Keratinocyte (primary cell): ENCODE measurements at regions not wholly inside any gene's neighbourhood (a gene's known extent, or its start where the extent isn't known, plus 50 kb on each side); places are given as distances from the start of the nearest gene placed in this dataset.

Experiments used
- CTCF ChIP-seq, 3 experiments: IDR thresholded peaks in 1 of 3; conservative IDR thresholded peaks in 1 of 3; optimal IDR thresholded peaks in 1 of 3; 2 replicates in 2 of 3; 3 replicates in 1 of 3; pipeline versions ENCODE3 to v1.5.1; 2011; ENCODE audit warnings: low read length in 3 of 3, mild to moderate bottlenecking in 3 of 3, moderate library complexity in 2 of 3, control low read depth in 1 of 3, inconsistent platforms in 1 of 3; ENCODE audit not compliant: insufficient read depth in 2 of 3; ENCODE audit errors: extremely low read depth in 1 of 3
- EZH2 ChIP-seq: IDR thresholded peaks from one replicate; pipeline ENCODE4 v1.6.1; 2012; ENCODE audit warnings: inconsistent platforms, mild to moderate bottlenecking, low read length, moderate library complexity

GRCh38 chr20:61140576-61140975 lies 111.5 kb upstream of the CDH4 start:
- TF ChIP-seq CTCF (optimal IDR thresholded peaks at IDR 0.05 in 1 of 3, IDR thresholded peaks at IDR 0.05 in 1 of 3, conservative IDR thresholded peaks at IDR 0.05 in 1 of 3; ENCODE audit: extremely low read depth in 1 of 3, insufficient read depth in 2 of 3, low read length in 3 of 3) (no peak), EZH2 (no peak)
